ENCODE measurements at regions not wholly inside any gene's neighbourhood (a gene's known extent, or its start where the extent isn't known, plus 50 kb on each side); places are given as distances from the start of the nearest gene placed in this dataset.

DNA sequence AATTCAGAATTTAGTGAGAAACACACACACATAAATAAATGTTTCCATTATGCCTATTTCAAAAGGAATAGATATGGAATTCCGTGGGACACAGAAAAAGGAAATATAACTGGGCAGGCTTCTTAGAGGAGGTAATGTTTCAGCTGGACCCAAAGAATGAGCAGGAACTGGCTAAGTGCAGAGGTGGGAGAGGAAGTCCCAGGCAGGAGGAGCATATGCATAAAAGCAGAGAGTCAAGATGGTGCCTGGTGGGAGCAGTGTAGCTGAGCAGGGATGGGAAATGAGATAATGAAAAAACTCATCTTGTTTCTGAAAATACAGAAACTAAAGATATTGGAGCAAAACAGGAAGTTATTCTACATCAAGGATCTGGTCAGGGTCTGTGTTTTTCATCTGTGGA, 115.2 kb upstream of the MAGI3 start:
- Histone ChIP-seq H3K4me3 (ENCODE audit: low read length in 2 of 2) (no peak overlapping the region), H4K91ac (ENCODE audit: low read depth, low read length, poor library complexity) (no peak overlapping the region), H4K8ac (ENCODE audit: low read depth, low read length) (no peak overlapping the region), H3K18ac (ENCODE audit: low read length) (no peak overlapping the region), H2AK5ac (ENCODE audit: low read depth, low read length) (no peak overlapping the region), H3K4ac (ENCODE audit: low read length) (no peak overlapping the region), H3K9ac (ENCODE audit: low read depth, low read length, poor library complexity) (no peak overlapping the region), H3K23ac (ENCODE audit: low read depth, low read length, poor library complexity) (no peak overlapping the region), H3K4me1 (ENCODE audit: control insufficient read depth in 2 of 2, insufficient read depth in 1 of 2, low read depth in 1 of 2, low read length in 2 of 2) (peaks cover 0 to 3% of the 10 kb centered on the region in 2 donors), H2BK5ac (ENCODE audit: low read length) (no peak overlapping the region), H3K36me3 (replicated peaks in 1 of 2; ENCODE audit: control insufficient read depth in 2 of 2, insufficient read depth in 2 of 2, low read length in 2 of 2) (no peaks in the 10 kb centered on the region), H3K27me3 (ENCODE audit: control insufficient read depth in 3 of 3, insufficient read depth in 3 of 3, low read depth in 1 of 3, low read length in 3 of 3) (no peaks in the 10 kb centered on the region), H3K9me3 (replicated peaks in 1 of 2; ENCODE audit: control insufficient read depth in 2 of 2, insufficient read depth in 1 of 2, low read depth in 1 of 2, low read length in 2 of 2) (no peaks in the 10 kb centered on the region), H2BK12ac (ENCODE audit: low read length) (no peak overlapping the region), H2AFZ (ENCODE audit: low read length) (no peak overlapping the region), H2BK15ac (ENCODE audit: low read length) (no peak overlapping the region), H3K14ac (ENCODE audit: low read length) (no peak overlapping the region), H3K4me2 (ENCODE audit: insufficient read depth, low read length, poor library complexity, severe bottlenecking) (no peak overlapping the region), H2BK120ac (ENCODE audit: low read depth, low read length) (no peak overlapping the region), H3K79me1 (ENCODE audit: low read depth, low read length) (no peaks in the 10 kb centered on the region), H3K27ac (replicated peaks; ENCODE audit: low read length) (no peak overlapping the region)
- DNase-seq (ENCODE audit: low spot score) = no peak
- no CpG with 5 or more reads among the region's 1 CpG for WGBS, 2 donors (ENCODE audit: extremely low coverage in 2 of 2, insufficient read length in 2 of 2, insufficient replicate concordance in 1 of 2)

DNA sequence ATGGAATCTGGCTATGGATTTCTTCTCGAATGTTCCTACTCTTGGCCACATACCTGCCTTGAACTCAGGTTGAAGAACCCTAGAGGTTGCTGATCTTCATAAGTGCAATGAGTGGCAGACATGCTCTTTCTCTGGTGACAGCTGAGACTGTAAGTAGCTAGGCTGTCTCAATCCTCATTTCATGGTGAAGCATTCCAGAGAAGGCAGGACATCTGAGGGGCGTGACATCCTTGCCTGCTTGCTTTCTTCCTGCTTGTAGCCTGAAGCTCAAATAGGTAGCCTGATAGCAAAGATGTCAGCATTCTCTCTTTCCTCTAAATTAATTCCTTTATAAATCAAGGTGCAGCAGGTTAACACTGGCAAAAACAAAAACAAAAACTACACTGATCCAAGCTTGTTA, 114.6 kb upstream of the MAGI3 start:
- no peaks in the 10 kb centered on the region for H3K36me3 ChIP-seq (replicated peaks in 1 of 2; ENCODE audit: control insufficient read depth in 2 of 2, insufficient read depth in 2 of 2, low read length in 2 of 2)
- H2BK120ac ChIP-seq (ENCODE audit: low read depth, low read length) = no peak overlapping the region
- no peaks in the 10 kb centered on the region for H3K9me3 ChIP-seq (replicated peaks in 1 of 2; ENCODE audit: control insufficient read depth in 2 of 2, insufficient read depth in 1 of 2, low read depth in 1 of 2, low read length in 2 of 2)
- H3K4me1 ChIP-seq (ENCODE audit: control insufficient read depth in 2 of 2, insufficient read depth in 1 of 2, low read depth in 1 of 2, low read length in 2 of 2) = peaks cover 0 to 3% of the 10 kb centered on the region in 2 donors
- no peak overlapping the region for H3K18ac ChIP-seq (ENCODE audit: low read length)
- no peak overlapping the region for H4K91ac ChIP-seq (ENCODE audit: low read depth, low read length, poor library complexity)
- H3K4ac ChIP-seq (ENCODE audit: low read length) = no peak overlapping the region
- H2AFZ ChIP-seq (ENCODE audit: low read length) = no peak overlapping the region
- H2BK5ac ChIP-seq (ENCODE audit: low read length) = no peak overlapping the region
- no peak overlapping the region for H2BK15ac ChIP-seq (ENCODE audit: low read length)
- no peak overlapping the region for H3K14ac ChIP-seq (ENCODE audit: low read length)
- H3K4me3 ChIP-seq (ENCODE audit: low read length in 2 of 2) = no peak overlapping the region
- no peak overlapping the region for H2AK5ac ChIP-seq (ENCODE audit: low read depth, low read length)
- H3K4me2 ChIP-seq (ENCODE audit: insufficient read depth, low read length, poor library complexity, severe bottlenecking) = no peak overlapping the region
- H3K23ac ChIP-seq (ENCODE audit: low read depth, low read length, poor library complexity) = no peak overlapping the region
- H4K8ac ChIP-seq (ENCODE audit: low read depth, low read length) = no peak overlapping the region
- no peak overlapping the region for H3K27ac ChIP-seq (replicated peaks; ENCODE audit: low read length)
- H3K27me3 ChIP-seq (ENCODE audit: control insufficient read depth in 3 of 3, insufficient read depth in 3 of 3, low read depth in 1 of 3, low read length in 3 of 3) = peaks cover 0 to 5% (median 0%) of the 10 kb centered on the region in 3 experiments
- H3K79me1 ChIP-seq (ENCODE audit: low read depth, low read length) = no peaks in the 10 kb centered on the region
- no peak overlapping the region for H3K9ac ChIP-seq (ENCODE audit: low read depth, low read length, poor library complexity)
- H2BK12ac ChIP-seq (ENCODE audit: low read length) = no peak overlapping the region
- WGBS, 2 donors (ENCODE audit: extremely low coverage in 2 of 2, insufficient read length in 2 of 2, insufficient replicate concordance in 1 of 2) = no CpG with 5 or more reads among the region's 2 CpGs
- DNase-seq (ENCODE audit: low spot score) = no peak

DNA sequence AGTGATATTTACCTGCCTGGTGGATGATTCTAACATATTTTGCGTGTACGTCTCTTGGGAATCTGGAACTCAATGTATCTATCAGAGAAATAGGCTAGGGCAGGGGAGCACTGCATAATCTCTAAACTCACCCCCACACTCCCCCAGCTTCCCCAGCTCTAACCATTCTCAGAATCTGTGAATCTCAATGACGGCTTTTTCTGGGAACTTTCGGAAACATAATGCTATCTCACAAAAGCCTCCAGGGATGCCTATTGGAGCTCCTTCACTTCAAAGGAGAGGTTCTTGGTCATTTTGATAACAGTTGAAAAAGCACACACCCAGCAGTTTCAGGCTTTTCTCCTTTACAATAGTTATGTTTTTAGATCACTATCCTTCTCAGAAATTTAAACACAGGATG, 113.8 kb upstream of the MAGI3 start:
- peaks cover 0 to 6% (median 0%) of the 10 kb centered on the region in 3 experiments for H3K27me3 ChIP-seq (ENCODE audit: control insufficient read depth in 3 of 3, insufficient read depth in 3 of 3, low read depth in 1 of 3, low read length in 3 of 3)
- H3K4me1 ChIP-seq (ENCODE audit: control insufficient read depth in 2 of 2, insufficient read depth in 1 of 2, low read depth in 1 of 2, low read length in 2 of 2) = peaks cover 0 to 3% of the 10 kb centered on the region in 2 donors
- H2BK5ac ChIP-seq (ENCODE audit: low read length) = no peak overlapping the region
- H4K91ac ChIP-seq (ENCODE audit: low read depth, low read length, poor library complexity) = no peak overlapping the region
- H3K18ac ChIP-seq (ENCODE audit: low read length) = no peak overlapping the region
- no peak overlapping the region for H2BK12ac ChIP-seq (ENCODE audit: low read length)
- H2BK15ac ChIP-seq (ENCODE audit: low read length) = no peak overlapping the region
- H3K9me3 ChIP-seq (replicated peaks in 1 of 2; ENCODE audit: control insufficient read depth in 2 of 2, insufficient read depth in 1 of 2, low read depth in 1 of 2, low read length in 2 of 2) = no peaks in the 10 kb centered on the region
- H3K23ac ChIP-seq (ENCODE audit: low read depth, low read length, poor library complexity) = no peak overlapping the region
- no peak overlapping the region for H3K27ac ChIP-seq (replicated peaks; ENCODE audit: low read length)
- H3K4me2 ChIP-seq (ENCODE audit: insufficient read depth, low read length, poor library complexity, severe bottlenecking) = no peak overlapping the region
- no peak overlapping the region for H2AFZ ChIP-seq (ENCODE audit: low read length)
- H4K8ac ChIP-seq (ENCODE audit: low read depth, low read length) = no peak overlapping the region
- no peak overlapping the region for H3K9ac ChIP-seq (ENCODE audit: low read depth, low read length, poor library complexity)
- H3K14ac ChIP-seq (ENCODE audit: low read length) = no peak overlapping the region
- H3K4ac ChIP-seq (ENCODE audit: low read length) = no peak overlapping the region
- WGBS, 2 donors (ENCODE audit: extremely low coverage in 2 of 2, insufficient read length in 2 of 2, insufficient replicate concordance in 1 of 2) = no CpG with 5 or more reads among the region's 4 CpGs
- no peak for DNase-seq (ENCODE audit: low spot score)
- no peaks in the 10 kb centered on the region for H3K79me1 ChIP-seq (ENCODE audit: low read depth, low read length)
- no peak overlapping the region for H2BK120ac ChIP-seq (ENCODE audit: low read depth, low read length)
- no peak overlapping the region for H2AK5ac ChIP-seq (ENCODE audit: low read depth, low read length)
- no peaks in the 10 kb centered on the region for H3K36me3 ChIP-seq (replicated peaks in 1 of 2; ENCODE audit: control insufficient read depth in 2 of 2, insufficient read depth in 2 of 2, low read length in 2 of 2)
- H3K4me3 ChIP-seq (ENCODE audit: low read length in 2 of 2) = no peak overlapping the region

DNA sequence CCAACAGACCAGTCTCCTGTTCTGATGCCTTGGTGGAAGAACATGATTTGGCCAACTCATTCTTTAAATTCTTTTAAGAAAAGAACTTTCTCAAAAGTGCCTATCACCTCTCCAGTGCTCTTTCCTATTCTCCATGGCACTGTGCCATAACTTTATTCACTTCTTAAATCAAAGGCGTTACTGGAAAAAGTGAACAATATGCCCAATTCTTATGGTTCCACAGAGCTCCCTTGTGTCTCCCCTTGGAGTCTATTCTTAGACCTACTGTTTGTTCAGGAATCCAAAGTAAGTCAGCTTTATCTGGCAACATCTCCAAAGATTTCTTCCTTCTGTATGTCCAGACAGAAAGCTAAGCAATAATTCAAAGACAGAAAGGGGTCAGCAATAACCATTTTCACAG, 111.9 kb upstream of the MAGI3 start:
- no peak overlapping the region for H4K91ac ChIP-seq (ENCODE audit: low read depth, low read length, poor library complexity)
- peaks cover 0 to 6% (median 0%) of the 10 kb centered on the region in 3 experiments for H3K27me3 ChIP-seq (ENCODE audit: control insufficient read depth in 3 of 3, insufficient read depth in 3 of 3, low read depth in 1 of 3, low read length in 3 of 3)
- H3K4me2 ChIP-seq (ENCODE audit: insufficient read depth, low read length, poor library complexity, severe bottlenecking) = no peak overlapping the region
- no peak overlapping the region for H3K23ac ChIP-seq (ENCODE audit: low read depth, low read length, poor library complexity)
- no peak overlapping the region for H3K18ac ChIP-seq (ENCODE audit: low read length)
- no peak overlapping the region for H3K4me3 ChIP-seq (ENCODE audit: low read length in 2 of 2)
- peaks cover 0 to 5% of the 10 kb centered on the region in 2 donors for H3K4me1 ChIP-seq (ENCODE audit: control insufficient read depth in 2 of 2, insufficient read depth in 1 of 2, low read depth in 1 of 2, low read length in 2 of 2)
- H3K9ac ChIP-seq (ENCODE audit: low read depth, low read length, poor library complexity) = no peak overlapping the region
- no peak for DNase-seq (ENCODE audit: low spot score)
- H3K27ac ChIP-seq (replicated peaks; ENCODE audit: low read length) = no peak overlapping the region
- no peaks in the 10 kb centered on the region for H3K79me1 ChIP-seq (ENCODE audit: low read depth, low read length)
- H2AFZ ChIP-seq (ENCODE audit: low read length) = no peak overlapping the region
- WGBS, 2 donors (ENCODE audit: extremely low coverage in 2 of 2, insufficient read length in 2 of 2, insufficient replicate concordance in 1 of 2) = no CpG with 5 or more reads among the region's 1 CpG
- H2BK12ac ChIP-seq (ENCODE audit: low read length) = no peak overlapping the region
- no peaks in the 10 kb centered on the region for H3K9me3 ChIP-seq (replicated peaks in 1 of 2; ENCODE audit: control insufficient read depth in 2 of 2, insufficient read depth in 1 of 2, low read depth in 1 of 2, low read length in 2 of 2)
- no peak overlapping the region for H2AK5ac ChIP-seq (ENCODE audit: low read depth, low read length)
- no peak overlapping the region for H2BK120ac ChIP-seq (ENCODE audit: low read depth, low read length)
- no peak overlapping the region for H4K8ac ChIP-seq (ENCODE audit: low read depth, low read length)
- H2BK5ac ChIP-seq (ENCODE audit: low read length) = no peak overlapping the region
- H3K36me3 ChIP-seq (replicated peaks in 1 of 2; ENCODE audit: control insufficient read depth in 2 of 2, insufficient read depth in 2 of 2, low read length in 2 of 2) = no peaks in the 10 kb centered on the region
- no peak overlapping the region for H3K14ac ChIP-seq (ENCODE audit: low read length)
- no peak overlapping the region for H2BK15ac ChIP-seq (ENCODE audit: low read length)
- H3K4ac ChIP-seq (ENCODE audit: low read length) = no peak overlapping the region
